K562 (cell line): ENCODE measurements at regions not wholly inside any gene's neighbourhood (a gene's known extent, or its start where the extent isn't known, plus 50 kb on each side); places are given as distances from the start of the nearest gene placed in this dataset.

Experiments
- BACH1 ChIP-seq: fragments of 200-800 bp; sonication (Bioruptor generic); IDR thresholded peaks from 2 replicates; pipeline ENCODE4 v1.6.1; 2016; ENCODE audit warnings: missing genetic modification characterization, missing compliant biosample characterization
- HEY1 ChIP-seq: fragments of 250-450 bp; sonication (Bioruptor Pico); IDR thresholded peaks from 2 replicates; pipeline ENCODE4 v1.5.0; 2020; ENCODE audit warnings: mild to moderate bottlenecking, moderate library complexity, borderline replicate concordance
- TAF7 ChIP-seq: fragments of 450-650 bp; IDR thresholded peaks from 2 replicates; pipeline ENCODE4 v1.6.1; 2016; ENCODE audit warnings: missing genetic modification characterization, missing compliant biosample characterization
- TARDBP ChIP-seq: fragments of 450-650 bp; IDR thresholded peaks from 2 replicates; pipeline ENCODE4 v1.6.1; 2016
- TEAD1 ChIP-seq, 2 experiments: fragments of 450-650 bp in 1 of 2; sonication (generic) in 1 of 2; formaldehyde crosslinking; IDR thresholded peaks; 2 replicates each; pipeline versions ENCODE4 v1.4.0 to v1.8.0; 2020 to 2022; ENCODE audit warnings: mild to moderate bottlenecking in 2 of 2, missing genetic modification reagents in 1 of 2
- TF ChIP-seq, protein P1 (sequence below), 3 experiments: fragments of 200-800 bp in 1 of 3; fragments of 250-450 bp in 1 of 3; fragments of 450-650 bp in 1 of 3; sonication (Bioruptor Pico) in 1 of 3; sonication (Bioruptor generic) in 1 of 3; formaldehyde crosslinking in 1 of 3; IDR thresholded peaks; 2 replicates each; pipeline versions ENCODE4 v1.6.1 to v1.8.0; 2016 to 2022; ENCODE audit warnings: mild to moderate bottlenecking in 2 of 3, missing genetic modification characterization in 2 of 3, missing compliant biosample characterization in 1 of 3, moderate library complexity in 1 of 3
- TF ChIP-seq, protein P2 (sequence below): fragments of 450-650 bp; IDR thresholded peaks from 2 replicates; pipeline ENCODE4 v1.6.1; 2016; ENCODE audit warnings: mild to moderate bottlenecking
- TF ChIP-seq, protein P3 (sequence below): IDR thresholded peaks from 3 replicates; pipeline ENCODE4 v1.6.1; 2011; ENCODE audit warnings: borderline replicate concordance, mild to moderate bottlenecking, moderate library complexity; ENCODE audit not compliant: insufficient read length; ENCODE audit errors: extremely low read depth

DNA sequence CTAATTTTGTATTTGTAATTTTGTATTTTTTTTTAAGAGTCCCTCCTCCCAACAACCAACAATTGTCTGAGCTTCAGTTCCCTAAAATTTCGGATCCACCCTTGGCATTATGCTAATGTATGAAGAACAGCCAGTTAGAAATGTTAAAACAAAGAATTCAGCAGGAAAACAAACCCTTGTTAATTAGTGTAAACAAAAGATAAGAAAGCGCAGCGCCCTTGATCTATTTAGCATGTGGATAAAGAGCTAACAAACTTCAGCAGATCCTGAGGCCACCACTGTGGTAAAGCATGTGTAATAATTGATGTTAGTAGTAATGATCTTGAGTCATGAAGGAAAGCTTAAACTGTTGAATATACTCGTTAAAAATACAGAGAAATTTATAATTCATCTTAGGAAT is 199.8 kb downstream of the TMX1 start (continued):
- TF ChIP-seq, protein P1, sequence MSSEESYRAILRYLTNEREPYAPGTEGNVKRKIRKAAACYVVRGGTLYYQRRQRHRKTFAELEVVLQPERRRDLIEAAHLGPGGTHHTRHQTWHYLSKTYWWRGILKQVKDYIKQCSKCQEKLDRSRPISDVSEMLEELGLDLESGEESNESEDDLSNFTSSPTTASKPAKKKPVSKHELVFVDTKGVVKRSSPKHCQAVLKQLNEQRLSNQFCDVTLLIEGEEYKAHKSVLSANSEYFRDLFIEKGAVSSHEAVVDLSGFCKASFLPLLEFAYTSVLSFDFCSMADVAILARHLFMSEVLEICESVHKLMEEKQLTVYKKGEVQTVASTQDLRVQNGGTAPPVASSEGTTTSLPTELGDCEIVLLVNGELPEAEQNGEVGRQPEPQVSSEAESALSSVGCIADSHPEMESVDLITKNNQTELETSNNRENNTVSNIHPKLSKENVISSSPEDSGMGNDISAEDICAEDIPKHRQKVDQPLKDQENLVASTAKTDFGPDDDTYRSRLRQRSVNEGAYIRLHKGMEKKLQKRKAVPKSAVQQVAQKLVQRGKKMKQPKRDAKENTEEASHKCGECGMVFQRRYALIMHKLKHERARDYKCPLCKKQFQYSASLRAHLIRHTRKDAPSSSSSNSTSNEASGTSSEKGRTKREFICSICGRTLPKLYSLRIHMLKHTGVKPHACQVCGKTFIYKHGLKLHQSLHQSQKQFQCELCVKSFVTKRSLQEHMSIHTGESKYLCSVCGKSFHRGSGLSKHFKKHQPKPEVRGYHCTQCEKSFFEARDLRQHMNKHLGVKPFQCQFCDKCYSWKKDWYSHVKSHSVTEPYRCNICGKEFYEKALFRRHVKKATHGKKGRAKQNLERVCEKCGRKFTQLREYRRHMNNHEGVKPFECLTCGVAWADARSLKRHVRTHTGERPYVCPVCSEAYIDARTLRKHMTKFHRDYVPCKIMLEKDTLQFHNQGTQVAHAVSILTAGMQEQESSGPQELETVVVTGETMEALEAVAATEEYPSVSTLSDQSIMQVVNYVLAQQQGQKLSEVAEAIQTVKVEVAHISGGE (CRISPR knock-in tag; IDR thresholded peaks at IDR 0.05) = no peak
- TF ChIP-seq, protein P2, sequence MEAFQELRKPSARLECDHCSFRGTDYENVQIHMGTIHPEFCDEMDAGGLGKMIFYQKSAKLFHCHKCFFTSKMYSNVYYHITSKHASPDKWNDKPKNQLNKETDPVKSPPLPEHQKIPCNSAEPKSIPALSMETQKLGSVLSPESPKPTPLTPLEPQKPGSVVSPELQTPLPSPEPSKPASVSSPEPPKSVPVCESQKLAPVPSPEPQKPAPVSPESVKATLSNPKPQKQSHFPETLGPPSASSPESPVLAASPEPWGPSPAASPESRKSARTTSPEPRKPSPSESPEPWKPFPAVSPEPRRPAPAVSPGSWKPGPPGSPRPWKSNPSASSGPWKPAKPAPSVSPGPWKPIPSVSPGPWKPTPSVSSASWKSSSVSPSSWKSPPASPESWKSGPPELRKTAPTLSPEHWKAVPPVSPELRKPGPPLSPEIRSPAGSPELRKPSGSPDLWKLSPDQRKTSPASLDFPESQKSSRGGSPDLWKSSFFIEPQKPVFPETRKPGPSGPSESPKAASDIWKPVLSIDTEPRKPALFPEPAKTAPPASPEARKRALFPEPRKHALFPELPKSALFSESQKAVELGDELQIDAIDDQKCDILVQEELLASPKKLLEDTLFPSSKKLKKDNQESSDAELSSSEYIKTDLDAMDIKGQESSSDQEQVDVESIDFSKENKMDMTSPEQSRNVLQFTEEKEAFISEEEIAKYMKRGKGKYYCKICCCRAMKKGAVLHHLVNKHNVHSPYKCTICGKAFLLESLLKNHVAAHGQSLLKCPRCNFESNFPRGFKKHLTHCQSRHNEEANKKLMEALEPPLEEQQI = no peak
- TF ChIP-seq TEAD1 (CRISPR knock-in tag; IDR thresholded peaks at IDR 0.05) (no peak), BACH1 (tag) (no peak), HEY1 (CRISPR knock-in tag) (no peak), TARDBP (no peak), TAF7 (tag) (no peak)
- TF ChIP-seq, protein P3, sequence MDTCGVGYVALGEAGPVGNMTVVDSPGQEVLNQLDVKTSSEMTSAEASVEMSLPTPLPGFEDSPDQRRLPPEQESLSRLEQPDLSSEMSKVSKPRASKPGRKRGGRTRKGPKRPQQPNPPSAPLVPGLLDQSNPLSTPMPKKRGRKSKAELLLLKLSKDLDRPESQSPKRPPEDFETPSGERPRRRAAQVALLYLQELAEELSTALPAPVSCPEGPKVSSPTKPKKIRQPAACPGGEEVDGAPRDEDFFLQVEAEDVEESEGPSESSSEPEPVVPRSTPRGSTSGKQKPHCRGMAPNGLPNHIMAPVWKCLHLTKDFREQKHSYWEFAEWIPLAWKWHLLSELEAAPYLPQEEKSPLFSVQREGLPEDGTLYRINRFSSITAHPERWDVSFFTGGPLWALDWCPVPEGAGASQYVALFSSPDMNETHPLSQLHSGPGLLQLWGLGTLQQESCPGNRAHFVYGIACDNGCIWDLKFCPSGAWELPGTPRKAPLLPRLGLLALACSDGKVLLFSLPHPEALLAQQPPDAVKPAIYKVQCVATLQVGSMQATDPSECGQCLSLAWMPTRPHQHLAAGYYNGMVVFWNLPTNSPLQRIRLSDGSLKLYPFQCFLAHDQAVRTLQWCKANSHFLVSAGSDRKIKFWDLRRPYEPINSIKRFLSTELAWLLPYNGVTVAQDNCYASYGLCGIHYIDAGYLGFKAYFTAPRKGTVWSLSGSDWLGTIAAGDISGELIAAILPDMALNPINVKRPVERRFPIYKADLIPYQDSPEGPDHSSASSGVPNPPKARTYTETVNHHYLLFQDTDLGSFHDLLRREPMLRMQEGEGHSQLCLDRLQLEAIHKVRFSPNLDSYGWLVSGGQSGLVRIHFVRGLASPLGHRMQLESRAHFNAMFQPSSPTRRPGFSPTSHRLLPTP = no peak
